HG03432 (cell line): ENCODE measurements at regions not wholly inside any gene's neighbourhood (a gene's known extent, or its start where the extent isn't known, plus 50 kb on each side); places are given as distances from the start of the nearest gene placed in this dataset.

Experiments used
- ATAC-seq: cut with Tn5 transposase; IDR thresholded peaks from one replicate; pipeline ENCODE4 v1.9.1; 2021; ENCODE audit warnings: mild to moderate bottlenecking, moderate library complexity; ENCODE audit not compliant: unreplicated experiment

- ATAC-seq: no peak
These were observed 286.8 kb downstream of the PTPRU start for GRCh38 chr1:29523136-29523535.

DNA sequence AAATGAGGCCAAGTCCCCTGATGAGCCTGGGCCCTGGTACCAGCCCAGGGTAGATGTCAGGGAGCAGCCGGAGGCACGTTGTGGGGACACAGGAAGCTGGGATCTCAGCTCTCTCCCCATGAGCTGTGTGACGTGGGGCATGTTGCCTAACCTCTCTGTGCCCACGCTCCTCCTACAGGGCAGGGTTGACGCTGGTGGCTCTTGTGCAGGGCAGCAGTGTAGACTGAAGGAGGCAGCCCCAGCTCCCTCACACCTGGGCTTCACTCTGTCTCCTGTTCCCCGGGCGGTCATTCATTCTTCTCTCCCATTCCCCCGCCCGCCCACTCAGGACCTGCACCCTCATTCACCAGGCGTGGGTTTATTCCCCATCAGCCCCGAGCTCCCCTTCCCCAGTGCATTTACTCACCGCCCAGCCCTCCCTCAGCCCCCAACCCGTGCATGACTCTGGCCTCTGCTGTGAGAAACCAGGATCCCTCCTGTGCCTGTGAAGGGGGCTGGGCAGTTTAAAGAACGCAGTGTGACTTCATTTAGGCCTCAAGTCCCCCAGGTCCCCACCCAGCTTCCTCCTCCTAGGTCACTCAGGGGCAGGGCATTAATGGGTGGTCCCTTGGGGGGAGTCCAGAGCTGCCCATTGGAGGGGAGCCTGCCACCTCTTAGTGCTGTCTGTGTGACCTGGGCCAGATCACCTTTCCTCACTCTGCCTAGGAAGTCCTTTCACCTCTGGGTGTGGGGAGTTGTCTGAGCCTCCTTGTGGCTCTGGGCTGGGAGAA, 285.7 kb downstream of the PTPRU start:
- ATAC-seq: no peak

- no peak for ATAC-seq
These were observed 285.1 kb downstream of the PTPRU start for GRCh38 chr1:29521438-29521715.

DNA sequence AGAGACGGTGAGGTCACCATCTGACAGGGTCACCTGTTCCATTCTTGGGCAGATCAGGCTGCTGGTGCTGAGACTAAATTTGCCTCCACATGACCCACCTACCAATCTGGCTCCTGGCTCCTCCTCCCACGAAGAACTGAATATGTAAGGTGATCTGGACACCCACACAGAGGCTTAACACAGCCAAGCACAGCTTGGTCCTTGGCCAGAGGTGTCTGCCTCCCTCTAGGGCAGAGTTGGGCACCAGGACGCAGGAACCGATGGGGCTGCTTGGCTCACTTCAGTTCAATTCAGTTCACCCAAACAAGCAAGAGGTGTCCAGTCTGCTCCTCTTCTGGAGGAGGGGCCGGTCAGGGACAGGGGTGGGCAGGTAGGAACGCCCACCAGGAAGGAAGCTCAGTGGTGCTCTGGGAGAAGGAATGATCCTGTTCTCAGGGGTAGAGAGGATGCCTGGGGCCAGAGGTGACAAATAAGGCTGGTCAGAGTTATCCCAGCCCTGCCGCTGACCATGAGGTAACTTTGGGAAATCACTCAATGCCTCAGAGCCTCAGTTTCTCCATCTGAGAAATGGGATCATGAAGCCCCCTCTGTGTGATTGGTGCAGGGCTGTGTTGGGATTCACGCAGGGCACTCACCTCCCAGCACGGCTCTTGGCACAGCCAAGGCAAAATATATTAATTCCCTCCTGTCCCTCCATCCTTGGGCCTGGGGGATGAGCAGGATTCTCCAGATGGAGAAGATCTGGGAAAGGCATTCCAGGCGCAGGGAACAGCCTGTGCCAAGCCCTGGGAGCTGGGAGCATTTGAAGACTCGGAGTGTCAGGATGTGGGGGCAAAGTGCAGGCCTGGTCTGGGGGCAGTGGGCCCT, 284.5 kb downstream of the PTPRU start:
- ATAC-seq: no peak

- no peak for ATAC-seq
These were observed 283.4 kb downstream of the PTPRU start for GRCh38 chr1:29519788-29520110.

- no peak for ATAC-seq
These were observed 282.9 kb downstream of the PTPRU start for GRCh38 chr1:29519108-29519787.

- no peak for ATAC-seq
These were observed 282.0 kb downstream of the PTPRU start for GRCh38 chr1:29518183-29518835.

GRCh38 chr1:29517251-29518086, 281.1 kb downstream of the PTPRU start:
- ATAC-seq: no peak

GRCh38 chr1:29516063-29516820, 279.9 kb downstream of the PTPRU start:
- ATAC-seq: no peak

GRCh38 chr1:29515170-29515955, 279.0 kb downstream of the PTPRU start:
- no peak for ATAC-seq

DNA sequence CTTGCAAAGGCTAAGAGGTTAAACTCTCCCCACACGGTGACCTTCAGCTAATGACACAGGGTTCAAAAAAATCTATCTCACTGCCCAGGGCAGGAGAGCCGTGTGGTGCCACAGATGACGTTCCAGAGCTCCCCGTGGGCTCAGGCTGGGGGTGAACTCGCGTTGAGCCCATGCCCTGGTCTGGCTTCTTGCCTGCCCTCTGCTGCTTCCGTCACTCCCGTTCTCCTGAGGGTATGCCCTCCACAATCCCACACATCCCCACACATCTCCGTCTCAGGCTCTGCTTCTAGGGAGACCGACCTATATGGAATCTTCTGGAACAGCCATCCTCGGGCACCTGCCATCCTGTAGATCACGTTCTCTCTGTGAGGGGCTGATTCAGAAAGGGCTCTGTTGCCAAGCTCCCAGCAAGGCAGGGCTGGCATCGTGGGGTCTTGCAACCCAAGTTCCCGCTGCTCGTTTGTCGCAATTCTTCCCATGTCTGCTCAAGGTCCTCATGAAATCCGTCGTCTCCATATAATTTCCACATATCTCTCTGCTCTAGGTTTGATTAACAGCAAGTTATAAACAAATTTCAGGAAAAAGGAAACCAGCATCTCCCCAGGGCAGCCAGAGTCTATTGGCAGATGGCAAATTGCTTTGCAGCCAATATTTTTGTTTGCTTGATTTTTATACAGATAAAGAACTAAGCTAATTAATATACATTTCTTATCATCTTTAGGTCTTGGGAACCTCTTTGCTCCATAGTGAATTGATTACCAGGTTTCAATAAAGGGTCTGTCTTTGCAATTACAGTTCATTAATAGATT, 278.2 kb downstream of the PTPRU start:
- no peak for ATAC-seq

- no peak for ATAC-seq
These were observed 277.0 kb downstream of the PTPRU start for GRCh38 chr1:29513357-29513756.

GRCh38 chr1:29511436-29511835, 275.1 kb downstream of the PTPRU start:
- no peak for ATAC-seq

- no peak for ATAC-seq
These were observed 272.3 kb downstream of the PTPRU start for GRCh38 chr1:29508458-29509107.

DNA sequence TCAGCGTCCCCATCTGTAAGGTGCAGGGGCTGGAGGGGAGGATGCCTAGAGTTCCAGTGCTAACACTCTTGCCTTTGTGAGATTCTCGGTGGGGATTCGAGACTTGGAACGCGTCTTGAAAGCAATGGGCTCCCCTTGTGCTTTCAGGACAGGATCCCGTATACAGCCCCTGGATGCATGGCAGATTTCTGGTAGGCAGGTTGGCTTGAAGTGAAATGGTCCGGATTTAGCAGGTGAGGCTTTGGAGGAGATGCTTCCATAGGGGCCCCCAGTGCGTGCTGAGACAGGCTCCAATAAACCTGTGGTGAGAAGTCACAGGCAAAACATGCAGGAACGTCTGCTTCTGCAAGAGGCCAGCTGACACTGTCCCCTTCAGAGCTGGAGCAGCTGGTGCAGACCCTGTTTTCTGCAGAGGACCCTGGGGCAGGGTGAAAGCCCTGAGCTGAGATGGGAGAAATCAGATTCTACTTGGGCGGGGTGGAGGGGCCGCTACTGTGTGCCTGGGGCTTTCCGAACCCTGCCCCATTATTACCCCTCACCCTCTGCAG, 270.4 kb downstream of the PTPRU start:
- no peak for ATAC-seq

DNA sequence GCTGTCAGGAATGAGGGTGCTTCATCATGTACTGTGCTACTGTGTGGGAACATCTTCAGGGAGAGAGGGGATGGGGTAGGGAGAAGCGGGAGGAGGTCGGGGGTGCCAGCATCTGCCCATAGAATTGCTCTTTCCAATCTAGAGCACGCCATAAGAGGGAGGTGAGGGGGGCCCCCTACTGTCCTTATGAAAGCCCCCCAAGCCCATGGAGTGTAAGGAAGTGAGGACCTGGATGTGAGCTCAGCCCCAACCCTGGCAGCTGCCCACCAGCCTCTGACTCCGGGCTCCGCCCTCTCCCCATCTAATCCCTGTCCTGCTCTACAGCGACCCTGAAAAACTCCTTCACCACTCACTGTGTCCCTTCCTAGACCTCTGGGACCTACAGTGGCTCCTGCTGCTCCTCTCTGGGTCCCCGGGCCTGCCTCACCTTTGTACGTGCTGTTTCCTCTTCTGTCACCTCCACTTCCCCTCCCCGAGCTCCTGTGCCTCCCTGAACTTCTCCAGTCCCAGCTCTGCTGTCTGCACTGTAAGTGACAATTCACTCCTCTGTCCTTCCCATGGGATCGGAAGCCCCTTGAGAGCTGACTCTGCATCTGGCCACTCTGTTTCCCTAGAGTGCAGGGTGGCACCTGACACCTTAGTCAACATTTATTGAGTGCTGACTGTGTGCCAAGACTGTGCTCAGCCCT, 269.4 kb downstream of the PTPRU start:
- ATAC-seq: no peak
